ENCODE measurements at regions not wholly inside any gene's neighbourhood (a gene's known extent, or its start where the extent isn't known, plus 50 kb on each side); places are given as distances from the start of the nearest gene placed in this dataset.

DNA sequence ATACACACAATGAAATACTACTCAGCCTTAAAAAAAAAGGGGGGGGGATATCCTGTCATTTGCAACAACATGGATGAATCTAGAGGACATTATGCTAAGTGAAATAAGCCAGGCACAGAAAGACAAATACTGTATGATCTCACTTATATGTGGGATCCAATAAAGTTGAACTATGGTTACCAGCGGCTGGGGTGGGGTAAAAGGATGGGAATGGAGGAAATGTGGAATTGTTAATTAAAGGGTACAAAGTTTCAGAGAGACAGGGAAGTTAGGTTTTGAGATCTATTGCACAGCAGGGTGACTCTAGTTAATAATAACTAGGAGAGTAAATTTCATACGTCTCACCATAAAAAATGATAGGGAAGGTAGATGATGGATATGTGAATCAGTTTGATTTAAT lies 76.2 kb upstream of the ZNF608 start:
- TF ChIP-seq, protein P1, sequence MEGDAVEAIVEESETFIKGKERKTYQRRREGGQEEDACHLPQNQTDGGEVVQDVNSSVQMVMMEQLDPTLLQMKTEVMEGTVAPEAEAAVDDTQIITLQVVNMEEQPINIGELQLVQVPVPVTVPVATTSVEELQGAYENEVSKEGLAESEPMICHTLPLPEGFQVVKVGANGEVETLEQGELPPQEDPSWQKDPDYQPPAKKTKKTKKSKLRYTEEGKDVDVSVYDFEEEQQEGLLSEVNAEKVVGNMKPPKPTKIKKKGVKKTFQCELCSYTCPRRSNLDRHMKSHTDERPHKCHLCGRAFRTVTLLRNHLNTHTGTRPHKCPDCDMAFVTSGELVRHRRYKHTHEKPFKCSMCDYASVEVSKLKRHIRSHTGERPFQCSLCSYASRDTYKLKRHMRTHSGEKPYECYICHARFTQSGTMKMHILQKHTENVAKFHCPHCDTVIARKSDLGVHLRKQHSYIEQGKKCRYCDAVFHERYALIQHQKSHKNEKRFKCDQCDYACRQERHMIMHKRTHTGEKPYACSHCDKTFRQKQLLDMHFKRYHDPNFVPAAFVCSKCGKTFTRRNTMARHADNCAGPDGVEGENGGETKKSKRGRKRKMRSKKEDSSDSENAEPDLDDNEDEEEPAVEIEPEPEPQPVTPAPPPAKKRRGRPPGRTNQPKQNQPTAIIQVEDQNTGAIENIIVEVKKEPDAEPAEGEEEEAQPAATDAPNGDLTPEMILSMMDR (IDR thresholded peaks at IDR 0.05; ENCODE audit: borderline replicate concordance, control extremely low read depth, extremely low read depth, insufficient read depth, missing control alignments): no peak
- in situ Hi-C loops (cut with MboI; ENCODE audit: low sequenced_read_pairs, unreplicated experiment): no loop called here
- DNase-seq (ENCODE audit: low spot score): no peak

- DNase-seq (ENCODE audit: low spot score): no peak
- in situ Hi-C loops (cut with MboI; ENCODE audit: low sequenced_read_pairs, unreplicated experiment): no loop called here
- TF ChIP-seq, protein P1 (IDR thresholded peaks at IDR 0.05; ENCODE audit: borderline replicate concordance, control extremely low read depth, extremely low read depth, insufficient read depth, missing control alignments): no peak
Observed at GRCh38 chr5:124823380-124823779, 76.9 kb upstream of the ZNF608 start.

- TF ChIP-seq, protein P1 (IDR thresholded peaks at IDR 0.05; ENCODE audit: borderline replicate concordance, control extremely low read depth, extremely low read depth, insufficient read depth, missing control alignments): no peak
- in situ Hi-C loops (cut with MboI; ENCODE audit: low sequenced_read_pairs, unreplicated experiment): no loop called here
- no peak for DNase-seq (ENCODE audit: low spot score)
Observed at GRCh38 chr5:124824637-124825158, 78.3 kb upstream of the ZNF608 start.

DNA sequence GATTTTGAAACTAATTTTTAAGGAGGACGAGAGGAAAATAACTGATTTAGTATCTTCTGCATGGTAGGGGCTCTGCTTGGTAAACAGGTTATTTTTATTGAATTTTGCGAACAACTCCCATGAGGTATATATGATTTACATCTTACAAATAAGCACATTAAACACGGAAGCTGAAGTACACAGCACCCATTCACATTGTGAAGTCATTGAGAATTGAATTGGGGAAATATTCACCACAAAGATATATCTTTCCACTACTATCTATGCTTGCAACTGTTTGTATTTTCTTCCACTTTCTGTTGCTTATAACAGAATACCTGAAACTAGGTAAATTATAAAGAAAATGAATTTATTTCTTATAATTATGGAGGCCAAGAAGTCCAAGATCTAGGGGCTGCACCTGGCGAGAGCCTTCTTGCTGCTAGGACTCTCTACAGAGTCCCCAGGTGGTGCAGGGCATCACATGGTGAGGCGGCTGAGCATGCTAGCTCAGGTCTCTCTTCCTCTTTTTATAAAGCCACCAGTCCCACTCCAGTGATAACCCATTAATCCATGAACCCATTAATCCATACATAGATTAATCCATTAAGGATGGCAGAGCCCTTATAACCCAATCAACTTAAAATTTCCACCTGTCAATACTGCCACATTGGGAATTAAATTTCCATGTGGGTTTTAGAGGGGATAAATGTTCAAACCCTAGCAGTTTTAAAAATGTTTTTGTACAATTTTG lies 79.0 kb upstream of the ZNF608 start:
- DNase-seq (ENCODE audit: low spot score): no peak
- TF ChIP-seq, protein P1 (IDR thresholded peaks at IDR 0.05; ENCODE audit: borderline replicate concordance, control extremely low read depth, extremely low read depth, insufficient read depth, missing control alignments): no peak
- in situ Hi-C loops (cut with MboI; ENCODE audit: low sequenced_read_pairs, unreplicated experiment): no loop called here

DNA sequence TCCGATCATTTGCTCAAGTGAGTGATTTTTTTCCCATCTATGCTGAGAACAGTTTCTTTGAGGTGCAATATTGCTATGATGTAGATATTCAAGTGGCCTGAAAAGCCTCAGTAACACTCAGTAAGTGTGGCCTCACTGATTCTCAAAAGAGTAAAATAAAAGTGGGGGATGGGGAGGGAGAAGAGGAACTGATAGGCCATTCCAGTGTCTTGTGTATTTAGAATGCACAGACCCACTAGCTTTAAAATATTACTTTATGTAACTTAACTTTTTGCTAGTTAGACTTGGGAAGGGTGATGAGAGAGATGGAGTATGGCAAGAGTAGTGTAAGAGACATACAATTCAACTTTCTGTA lies 79.5 kb upstream of the ZNF608 start:
- TF ChIP-seq, protein P1 (IDR thresholded peaks at IDR 0.05; ENCODE audit: borderline replicate concordance, control extremely low read depth, extremely low read depth, insufficient read depth, missing control alignments): no peak
- in situ Hi-C loops (cut with MboI; ENCODE audit: low sequenced_read_pairs, unreplicated experiment): no loop called here
- no peak for DNase-seq (ENCODE audit: low spot score)

- TF ChIP-seq, protein P1 (IDR thresholded peaks at IDR 0.05; ENCODE audit: borderline replicate concordance, control extremely low read depth, extremely low read depth, insufficient read depth, missing control alignments): no peak
- in situ Hi-C loops (cut with MboI; ENCODE audit: low sequenced_read_pairs, unreplicated experiment): no loop called here
- DNase-seq (ENCODE audit: low spot score): no peak
Observed at GRCh38 chr5:124828731-124829234, 82.3 kb upstream of the ZNF608 start.

All from GM13976 (cell line).